Daoy (cell line): ENCODE measurements at regions not wholly inside any gene's neighbourhood (a gene's known extent, or its start where the extent isn't known, plus 50 kb on each side); places are given as distances from the start of the nearest gene placed in this dataset.
"Not testable (repeated sequence)": the region's sequence is repeated elsewhere in the genome, so short reads cannot be mapped to it uniquely, and the experiment has no call there.

Source experiments
- DNase-seq: peaks from one replicate; pipeline ENCODE4 v3.0.0-alpha.2; 2015; ENCODE audit warnings: low read depth

GRCh38 chr2:195572895-195573683 is 83.9 kb upstream of the SLC39A10 start:
- no peak for DNase-seq

DNA sequence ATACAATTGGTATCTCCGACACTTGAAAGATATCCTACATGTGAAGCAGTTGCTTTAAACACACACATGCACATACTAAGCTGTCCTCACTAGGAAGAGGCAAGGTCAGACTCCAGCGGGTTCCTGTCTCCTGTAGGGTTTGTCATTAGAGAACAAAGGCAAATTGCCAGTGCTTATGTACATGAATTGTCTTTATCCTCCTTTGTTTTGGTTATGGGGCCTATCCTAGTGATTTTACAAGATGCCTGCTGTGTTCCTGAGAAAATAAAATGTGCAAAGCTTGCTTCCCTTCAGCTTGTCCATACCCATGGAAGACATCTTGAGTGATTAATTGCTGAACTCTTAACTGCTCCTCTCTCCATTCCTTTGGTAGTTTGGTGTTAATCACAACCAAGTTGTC is 86.7 kb upstream of the SLC39A10 start:
- no peak for DNase-seq

DNA sequence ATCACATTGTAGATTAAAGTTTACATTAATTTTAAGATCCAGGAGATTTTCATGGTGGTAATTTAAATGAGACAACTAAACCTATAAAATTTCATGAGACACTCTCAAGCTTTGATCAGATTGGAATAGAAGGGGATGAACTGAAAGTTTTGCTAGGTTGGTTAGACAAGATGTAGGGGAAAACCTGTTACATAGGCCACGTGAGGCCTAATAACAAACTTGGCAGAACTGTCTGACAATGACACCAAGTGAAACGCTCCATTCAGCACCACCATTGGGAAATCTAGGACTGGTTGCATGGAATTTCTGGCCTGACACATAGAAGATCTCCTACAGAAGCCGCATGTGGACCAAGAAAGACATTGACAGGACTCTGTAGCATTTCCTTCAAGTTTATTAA is 87.8 kb upstream of the SLC39A10 start:
- no peak for DNase-seq

DNA sequence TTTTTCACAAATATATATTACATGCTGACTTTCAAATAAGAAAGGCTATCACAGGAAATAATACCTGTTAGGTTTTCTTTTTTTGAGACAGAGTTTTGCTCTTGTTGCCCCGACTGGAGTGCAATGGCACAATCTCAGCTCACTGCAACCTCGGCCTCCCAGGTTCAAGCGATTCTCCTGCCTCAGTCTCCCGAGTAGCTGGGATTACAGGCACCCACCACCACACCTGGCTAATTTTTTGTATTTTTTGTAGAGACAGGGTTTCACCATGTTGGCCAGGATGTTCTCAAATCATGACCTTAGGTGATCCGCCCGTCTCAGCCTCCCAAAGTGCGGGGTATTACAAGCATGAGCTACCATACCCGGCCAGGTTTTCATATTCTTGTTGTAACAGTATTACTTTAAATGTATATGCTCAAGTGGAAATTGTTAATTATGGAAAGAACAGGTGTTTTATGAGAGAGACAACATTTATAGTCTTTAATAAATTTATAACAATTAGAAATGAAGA is 92.3 kb upstream of the SLC39A10 start:
- DNase-seq = not testable (repeated sequence)

- DNase-seq = no peak
Observed at GRCh38 chr2:195563857-195564512, 93.0 kb upstream of the SLC39A10 start.

DNA sequence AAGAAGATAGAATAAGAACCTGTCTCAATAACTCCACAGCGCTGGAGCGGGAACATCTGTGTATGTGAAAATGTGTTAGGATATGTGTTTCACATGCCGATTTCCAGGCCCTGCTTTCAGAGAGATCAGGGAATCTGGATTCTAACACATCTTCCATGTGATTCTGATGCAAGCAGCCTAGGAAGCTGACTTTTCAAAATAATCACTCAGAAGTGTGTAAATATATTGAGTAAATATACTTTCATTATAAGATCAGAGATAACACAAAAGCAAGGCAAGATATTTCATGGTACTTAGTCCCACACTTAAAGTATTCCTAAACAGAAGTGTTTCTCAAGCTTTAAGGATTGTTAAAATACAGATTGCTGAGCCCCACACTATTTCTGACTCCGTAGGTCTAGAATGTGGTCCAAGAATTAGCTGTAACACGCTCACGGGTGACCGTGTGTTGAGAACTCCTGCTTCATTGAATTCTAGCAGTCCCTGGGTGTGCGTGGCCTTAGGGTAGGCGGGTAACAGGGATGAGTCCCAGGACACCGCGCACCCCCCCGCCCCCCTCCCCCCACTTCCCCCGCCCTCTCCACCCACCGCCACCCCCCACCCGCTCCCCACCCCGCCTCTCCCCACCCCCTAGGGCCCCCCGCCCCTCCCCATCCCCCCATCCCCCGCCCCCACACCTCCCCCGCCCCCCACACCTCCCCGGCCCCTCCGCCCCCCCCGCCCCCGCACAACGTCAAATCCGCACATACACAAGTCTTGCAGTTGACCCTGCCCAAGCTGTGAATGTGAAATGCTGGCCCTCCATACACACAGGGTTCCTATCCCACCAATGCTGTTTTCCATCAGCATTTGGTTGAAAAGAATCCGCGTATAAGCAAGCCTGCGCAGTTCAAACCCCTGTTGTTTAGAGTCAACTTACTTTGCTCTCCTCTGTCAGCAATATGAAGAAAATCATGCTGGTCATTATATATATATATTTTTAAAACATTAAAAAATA is 94.2 kb upstream of the SLC39A10 start:
- DNase-seq = no peak

DNA sequence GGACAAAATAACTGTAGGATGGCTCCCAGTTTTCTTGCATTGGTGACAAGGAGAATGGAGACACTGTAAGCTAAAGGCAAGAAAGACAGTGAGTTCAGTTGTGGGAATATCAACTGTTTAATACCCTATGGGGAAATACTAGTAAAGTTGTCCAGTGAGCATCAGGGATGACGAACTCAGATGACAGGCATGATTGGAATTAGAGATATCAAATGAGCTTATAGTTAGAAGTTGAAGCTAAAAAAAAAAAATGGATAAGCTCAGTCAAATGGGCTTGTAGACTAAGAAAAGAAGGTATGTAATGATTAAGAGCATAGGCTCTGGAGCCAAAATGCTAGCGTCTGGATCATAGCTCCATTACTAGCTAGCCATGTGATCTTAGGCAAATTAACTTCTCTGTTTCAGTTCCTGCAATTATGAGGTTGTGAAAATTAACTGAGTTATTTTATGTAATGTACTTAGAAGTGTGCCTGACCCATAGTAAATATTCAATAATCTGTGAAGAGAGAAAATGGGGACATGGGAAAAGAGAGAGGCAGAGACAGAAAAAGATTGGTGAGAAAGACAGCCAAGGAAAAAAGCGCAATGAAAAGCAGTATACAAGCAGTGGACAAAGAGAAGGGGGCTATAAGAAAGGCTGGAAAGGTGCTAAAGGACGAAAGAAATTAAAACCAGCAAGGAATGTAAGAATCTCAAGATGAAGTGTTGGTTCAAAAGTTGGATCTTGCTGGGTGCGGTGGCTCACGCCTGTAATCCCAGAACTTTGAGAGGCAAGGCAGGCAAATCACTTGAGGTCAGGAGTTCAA is 95.7 kb upstream of the SLC39A10 start:
- DNase-seq = peak; percentile 58

DNA sequence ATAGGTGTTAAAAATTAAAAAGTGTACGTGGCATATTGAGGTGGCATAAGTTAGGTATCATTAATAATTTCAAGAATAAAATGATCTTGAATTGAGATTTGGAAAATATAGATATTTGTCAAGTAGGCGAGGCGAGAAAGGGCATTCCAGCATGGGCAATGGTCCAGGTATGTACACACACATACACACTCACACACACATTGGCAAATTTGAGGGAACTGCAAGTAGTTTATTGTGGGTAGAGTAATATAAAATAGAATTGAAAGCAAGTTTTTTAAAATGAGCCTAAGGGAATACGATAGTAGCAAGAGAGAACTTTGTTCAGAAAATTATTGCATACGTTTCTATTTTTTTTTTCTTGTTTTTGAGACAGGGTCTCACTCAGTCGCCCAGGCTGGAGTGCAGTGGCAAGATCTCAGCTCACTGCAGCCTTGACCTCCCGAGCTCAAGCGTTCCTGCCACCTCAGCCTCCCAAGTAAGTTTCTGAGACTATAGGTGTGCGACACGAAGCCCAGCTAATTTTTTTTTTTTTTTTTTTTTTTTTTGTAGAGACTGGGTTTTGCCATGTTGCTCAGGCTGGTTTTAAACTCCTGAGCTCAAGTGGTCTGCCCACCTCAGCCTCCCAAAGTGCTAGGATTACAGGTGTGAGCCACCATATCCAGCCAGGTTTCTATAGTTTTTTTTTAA is 96.7 kb upstream of the SLC39A10 start:
- DNase-seq = no peak

DNA sequence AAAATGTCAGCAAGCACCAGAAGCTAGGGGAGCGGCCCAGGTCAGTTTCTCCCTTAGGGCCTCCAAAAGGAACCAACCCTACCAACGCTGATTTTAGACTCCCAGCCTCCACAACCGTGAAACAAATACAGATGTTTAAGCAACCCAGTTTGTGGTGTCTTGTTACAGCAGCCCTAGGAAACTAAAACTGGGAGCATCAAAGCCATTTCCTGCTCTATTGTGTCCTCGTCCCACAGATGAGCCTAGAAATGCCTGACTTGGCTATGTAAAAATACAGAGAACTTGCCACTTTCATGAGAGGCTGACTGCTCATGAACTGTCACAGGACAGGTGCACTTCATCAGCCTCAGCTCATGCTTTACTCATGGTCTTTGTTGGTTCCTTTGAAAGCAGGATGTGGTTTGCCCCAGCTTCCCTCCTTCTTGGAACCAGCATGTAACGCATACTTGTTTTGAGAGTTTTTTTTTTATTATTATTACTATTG is 97.6 kb upstream of the SLC39A10 start:
- DNase-seq = peak; percentile 79

GRCh38 chr2:195555971-195556370 is 101.1 kb upstream of the SLC39A10 start:
- DNase-seq = no peak

DNA sequence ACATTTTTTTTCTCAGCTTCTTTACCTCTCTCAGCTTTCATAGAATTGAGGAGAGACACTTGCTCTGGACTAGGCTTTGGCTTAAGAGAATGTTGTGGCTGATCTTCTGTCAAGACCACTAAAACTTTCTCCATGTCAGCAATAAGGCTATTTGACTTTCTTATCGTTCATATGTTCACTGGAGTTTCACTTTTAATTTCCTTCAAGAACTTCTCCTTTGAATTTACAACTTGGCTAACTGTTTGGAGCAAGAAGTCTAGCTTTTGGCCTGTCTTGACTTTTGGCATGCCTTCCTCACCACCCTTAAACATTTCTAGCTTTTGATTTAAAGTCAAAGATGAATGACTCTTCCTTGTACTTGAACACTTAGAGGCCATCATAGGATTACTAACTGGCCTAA is 104.4 kb upstream of the SLC39A10 start:
- no peak for DNase-seq

DNA sequence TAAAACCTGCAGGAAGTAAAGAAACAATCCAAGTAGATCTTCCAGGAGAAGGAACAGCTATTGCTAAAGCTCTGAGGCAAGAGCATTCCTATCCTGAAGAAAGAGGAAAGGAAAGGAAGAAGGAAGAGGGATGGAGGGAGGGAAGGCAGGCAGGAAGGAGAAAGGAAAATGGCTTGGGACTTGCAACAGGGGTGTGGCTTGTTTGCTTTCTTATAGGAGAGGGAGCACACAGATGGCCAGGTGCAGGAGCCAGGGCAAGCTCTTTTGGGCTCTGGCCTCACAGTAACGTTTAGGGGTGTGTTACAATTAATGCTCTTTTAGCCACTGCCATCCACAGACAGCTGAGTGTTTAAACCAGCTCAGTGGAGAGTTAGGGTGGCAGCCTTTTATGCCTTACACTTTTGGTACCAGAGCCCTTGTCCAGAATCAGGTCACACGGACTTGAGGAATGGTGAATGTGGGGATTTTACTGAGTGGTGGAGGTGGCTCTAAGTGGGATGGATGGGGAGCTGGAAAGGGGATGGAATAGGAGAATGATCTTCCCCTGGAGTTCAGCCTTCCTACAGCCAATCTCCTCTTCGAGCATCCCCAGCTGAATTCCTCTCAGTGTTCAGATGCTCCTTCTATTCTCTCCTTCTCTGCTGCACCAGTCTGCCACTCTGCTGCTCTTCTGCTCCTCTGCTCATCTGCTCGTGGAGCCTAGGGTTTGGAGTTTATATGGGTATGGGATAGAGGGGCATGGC is 108.7 kb upstream of the SLC39A10 start:
- DNase-seq = no peak

DNA sequence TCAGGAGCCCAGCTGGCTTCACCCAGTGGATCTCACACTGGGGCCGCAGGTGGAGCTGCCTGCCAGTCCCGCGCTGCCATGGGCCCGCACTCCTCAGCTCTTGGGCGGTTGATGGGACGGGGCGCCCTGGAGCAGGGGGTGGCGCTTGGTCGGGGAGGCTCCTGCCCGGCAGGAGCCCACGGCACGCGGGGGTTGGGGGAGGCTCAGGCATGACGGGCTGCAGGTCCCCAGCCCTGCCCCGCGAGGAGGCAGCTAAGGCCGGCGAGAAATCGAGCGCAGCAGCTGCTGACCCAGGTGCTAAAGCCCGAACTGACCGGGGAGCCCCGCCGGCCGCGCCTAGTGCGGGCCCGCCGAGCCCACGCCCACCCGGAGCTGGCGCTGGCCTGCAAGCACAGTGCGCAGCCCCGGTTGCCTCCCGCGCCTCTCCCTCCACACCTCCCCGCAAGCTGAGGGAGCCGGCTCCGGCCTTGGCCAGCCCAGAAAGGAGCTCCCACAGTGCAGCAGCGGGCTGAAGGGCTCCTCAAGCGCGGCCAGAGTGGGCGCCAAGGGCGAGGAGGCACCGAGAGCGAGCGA is 109.7 kb upstream of the SLC39A10 start:
- not testable (repeated sequence) for DNase-seq

DNA sequence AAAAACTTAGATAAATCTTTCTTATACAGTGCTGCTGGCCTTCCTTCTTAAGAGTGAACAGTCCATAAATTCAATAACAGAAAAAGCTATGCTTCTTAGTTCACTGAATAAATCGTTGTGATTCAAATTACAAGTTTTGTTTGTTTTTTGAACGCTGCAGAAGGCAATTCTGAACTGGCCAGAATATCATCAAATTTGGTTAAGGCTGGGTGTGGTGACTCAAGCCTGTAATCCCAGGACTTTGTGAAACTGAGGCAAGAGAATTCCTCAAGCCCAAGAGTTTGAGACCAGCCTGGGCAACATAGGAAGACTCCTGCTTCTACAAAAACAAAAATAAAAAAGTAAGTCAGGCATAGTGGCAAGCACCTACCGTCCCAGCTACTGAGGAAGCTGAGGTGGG is 111.2 kb upstream of the SLC39A10 start:
- no peak for DNase-seq

GRCh38 chr2:195543902-195544894 is 112.8 kb upstream of the SLC39A10 start:
- DNase-seq = peak; percentile 50

DNA sequence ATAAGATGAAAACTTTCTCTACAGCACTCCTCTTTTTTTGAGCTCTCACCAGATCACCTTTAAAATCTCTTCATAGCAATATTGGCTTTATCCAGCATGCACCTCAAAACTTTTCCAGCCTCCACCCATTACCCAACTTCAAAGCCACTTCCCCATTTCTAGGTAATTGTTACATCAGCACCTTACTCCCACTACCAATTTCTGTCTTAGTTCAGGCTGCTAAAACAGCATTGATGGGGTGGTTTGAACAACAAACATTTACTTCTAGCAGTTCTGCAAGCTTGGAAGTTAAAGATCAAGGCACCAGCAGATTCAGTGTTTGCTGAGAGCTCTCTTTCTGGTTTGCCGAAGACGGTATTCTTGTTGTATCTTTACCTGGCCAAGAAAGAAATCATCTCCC is 114.0 kb upstream of the SLC39A10 start:
- DNase-seq = no peak

- no peak for DNase-seq
Observed at GRCh38 chr2:195542067-195542466, 115.0 kb upstream of the SLC39A10 start.

DNA sequence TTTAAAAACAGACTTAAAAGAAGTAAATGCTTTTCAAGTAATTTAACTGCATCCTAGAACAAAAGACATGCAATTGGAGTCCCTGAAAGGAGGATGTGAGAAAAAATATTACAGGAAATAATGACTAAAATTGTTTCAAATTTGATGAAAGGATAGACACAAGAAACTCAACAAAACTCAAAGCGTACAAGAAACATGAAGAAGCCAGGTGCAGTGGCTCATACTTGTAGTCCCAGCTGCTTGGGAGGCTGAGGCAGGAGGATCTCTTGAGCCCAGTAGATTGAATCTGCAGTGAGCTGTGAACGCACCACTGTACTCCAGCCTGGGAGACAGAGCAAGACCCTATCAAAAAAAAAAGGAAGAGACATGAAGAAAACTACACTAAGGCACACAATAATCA is 118.1 kb upstream of the SLC39A10 start:
- DNase-seq = no peak
